ENCODE measurements at regions not wholly inside any gene's neighbourhood (a gene's known extent, or its start where the extent isn't known, plus 50 kb on each side); places are given as distances from the start of the nearest gene placed in this dataset.

GRCh38 chr2:240219208-240219890 is 78.9 kb upstream of the OTOS start:
- no peak overlapping the region for H3K4me3 ChIP-seq (replicated peaks; ENCODE audit: low read depth, low read length)
- TF ChIP-seq CTCF (IDR thresholded peaks at IDR 0.05; ENCODE audit: low read depth, low read length, missing control alignments) = no peak
- no peak for DNase-seq (ENCODE audit: extremely low read depth, low read depth)

- no peak for DNase-seq (ENCODE audit: extremely low read depth, low read depth)
- no peak for TF ChIP-seq CTCF (IDR thresholded peaks at IDR 0.05; ENCODE audit: low read depth, low read length, missing control alignments)
- no peak overlapping the region for H3K4me3 ChIP-seq (replicated peaks; ENCODE audit: low read depth, low read length)
These were observed 79.9 kb upstream of the OTOS start for GRCh38 chr2:240220371-240220770.

- H3K4me3 ChIP-seq (replicated peaks; ENCODE audit: low read depth, low read length) = no peak overlapping the region
- no peak for TF ChIP-seq CTCF (IDR thresholded peaks at IDR 0.05; ENCODE audit: low read depth, low read length, missing control alignments)
- DNase-seq (ENCODE audit: extremely low read depth, low read depth) = no peak
These were observed 83.2 kb upstream of the OTOS start for GRCh38 chr2:240223631-240224030.

- no peak overlapping the region for H3K4me3 ChIP-seq (replicated peaks; ENCODE audit: low read depth, low read length)
- DNase-seq (ENCODE audit: extremely low read depth, low read depth) = no peak
- no peak for TF ChIP-seq CTCF (IDR thresholded peaks at IDR 0.05; ENCODE audit: low read depth, low read length, missing control alignments)
These were observed 84.2 kb upstream of the OTOS start for GRCh38 chr2:240224676-240225075.

- TF ChIP-seq CTCF (IDR thresholded peaks at IDR 0.05; ENCODE audit: low read depth, low read length, missing control alignments) = no peak
- DNase-seq (ENCODE audit: extremely low read depth, low read depth) = no peak
- H3K4me3 ChIP-seq (replicated peaks; ENCODE audit: low read depth, low read length) = no peak overlapping the region
These were observed 84.7 kb upstream of the OTOS start for GRCh38 chr2:240225131-240225530.

GRCh38 chr2:240225660-240226475 is 85.4 kb upstream of the OTOS start:
- DNase-seq (ENCODE audit: extremely low read depth, low read depth) = no peak
- peak; percentile 27 for TF ChIP-seq CTCF (IDR thresholded peaks at IDR 0.05; ENCODE audit: low read depth, low read length, missing control alignments)
- H3K4me3 ChIP-seq (replicated peaks; ENCODE audit: low read depth, low read length) = no peak overlapping the region
